Putamen (tissue), 1 donor: ENCODE measurements at regions not wholly inside any gene's neighbourhood (a gene's known extent, or its start where the extent isn't known, plus 50 kb on each side); places are given as distances from the start of the nearest gene placed in this dataset.
"Not testable (repeated sequence)": the region's sequence is repeated elsewhere in the genome, so short reads cannot be mapped to it uniquely, and the experiment has no call there.

ENCODE experiments used
- DNase-seq: peaks from one replicate; pipeline ENCODE4 v3.0.0-alpha.2; 2016; ENCODE audit warnings: low spot score

- not testable (repeated sequence) for DNase-seq
Measured at GRCh38 chr2:91742973-91743490, 3051.6 kb downstream of the RPIA start.

DNA sequence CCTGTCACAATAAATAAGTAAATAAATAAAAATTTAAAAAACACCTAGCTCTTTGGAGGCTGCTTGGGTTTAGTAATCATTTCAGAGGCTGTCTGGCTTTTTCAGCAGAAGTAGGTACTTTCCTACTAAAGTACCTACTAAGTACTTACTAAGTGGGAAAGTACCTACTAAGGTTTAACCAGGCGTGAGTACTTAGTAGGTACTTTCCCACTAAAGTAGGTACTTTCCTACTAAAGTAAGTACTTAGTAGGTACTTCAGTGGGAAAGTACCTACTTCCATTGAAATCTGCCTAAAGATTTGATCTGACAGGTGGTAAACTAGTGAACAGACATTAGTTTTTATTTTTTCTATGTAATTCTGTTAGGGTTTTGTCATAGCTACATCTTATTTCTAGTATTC, 3052.4 kb downstream of the RPIA start:
- not testable (repeated sequence) for DNase-seq

GRCh38 chr2:91744700-91745141, 3053.2 kb downstream of the RPIA start:
- DNase-seq, result not testable (repeated sequence)

- no peak for DNase-seq
Measured at GRCh38 chr2:91748902-91749301, 3057.4 kb downstream of the RPIA start.

DNA sequence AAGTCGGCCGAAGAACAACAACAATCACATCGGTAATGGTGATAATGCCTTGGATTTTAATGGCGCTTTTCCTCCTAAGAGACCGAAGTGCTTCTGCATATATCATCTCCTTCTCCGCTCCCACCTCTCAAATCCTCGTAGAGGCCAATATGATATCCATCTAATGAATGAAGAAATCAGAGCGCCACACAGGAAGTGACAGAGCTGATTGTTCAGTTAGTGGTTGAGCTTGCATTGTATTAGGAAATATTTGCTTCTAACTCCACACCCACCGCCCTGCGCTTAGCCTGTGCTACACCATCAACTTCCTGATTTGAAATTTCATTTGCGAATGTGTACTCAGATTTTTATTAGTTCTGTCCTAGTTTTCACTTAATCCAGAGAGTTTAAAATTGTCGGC, 3058.2 kb downstream of the RPIA start:
- DNase-seq, result not testable (repeated sequence)

GRCh38 chr2:91759361-91759941, 3068.0 kb downstream of the RPIA start:
- DNase-seq, result not testable (repeated sequence)

- not testable (repeated sequence) for DNase-seq
Measured at GRCh38 chr2:91760672-91761071, 3069.2 kb downstream of the RPIA start.

- not testable (repeated sequence) for DNase-seq
Measured at GRCh38 chr2:91762312-91762711, 3070.8 kb downstream of the RPIA start.

GRCh38 chr2:91763710-91764109, 3072.2 kb downstream of the RPIA start:
- DNase-seq, result not testable (repeated sequence)

GRCh38 chr2:91764581-91765002, 3073.1 kb downstream of the RPIA start:
- DNase-seq, result peak; percentile 39

GRCh38 chr2:91765018-91765754, 3073.7 kb downstream of the RPIA start:
- DNase-seq, result not testable (repeated sequence)

GRCh38 chr2:91766349-91767048, 3075.0 kb downstream of the RPIA start:
- DNase-seq, result not testable (repeated sequence)

DNA sequence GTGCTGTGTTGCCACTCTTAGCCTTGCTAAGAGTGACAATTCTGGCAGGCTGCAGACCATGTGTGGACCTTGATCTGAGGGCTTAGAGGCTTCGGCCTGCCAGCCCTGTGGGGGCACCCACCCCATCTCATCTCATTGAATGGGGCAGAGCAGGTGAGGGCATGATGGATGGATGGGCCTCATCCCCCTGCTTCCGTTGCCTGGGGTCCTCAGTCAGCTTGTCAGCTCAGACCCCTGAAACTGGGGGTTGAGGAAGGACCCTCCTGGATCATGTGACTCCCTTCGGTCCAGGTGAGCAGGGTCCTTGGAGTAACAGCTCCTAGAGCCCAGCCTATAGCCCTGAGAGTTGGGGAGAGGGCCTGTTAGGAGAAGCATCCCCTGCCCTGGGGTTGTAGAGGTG, 3076.8 kb downstream of the RPIA start:
- not testable (repeated sequence) for DNase-seq

GRCh38 chr2:91768997-91769396, 3077.5 kb downstream of the RPIA start:
- not testable (repeated sequence) for DNase-seq

DNA sequence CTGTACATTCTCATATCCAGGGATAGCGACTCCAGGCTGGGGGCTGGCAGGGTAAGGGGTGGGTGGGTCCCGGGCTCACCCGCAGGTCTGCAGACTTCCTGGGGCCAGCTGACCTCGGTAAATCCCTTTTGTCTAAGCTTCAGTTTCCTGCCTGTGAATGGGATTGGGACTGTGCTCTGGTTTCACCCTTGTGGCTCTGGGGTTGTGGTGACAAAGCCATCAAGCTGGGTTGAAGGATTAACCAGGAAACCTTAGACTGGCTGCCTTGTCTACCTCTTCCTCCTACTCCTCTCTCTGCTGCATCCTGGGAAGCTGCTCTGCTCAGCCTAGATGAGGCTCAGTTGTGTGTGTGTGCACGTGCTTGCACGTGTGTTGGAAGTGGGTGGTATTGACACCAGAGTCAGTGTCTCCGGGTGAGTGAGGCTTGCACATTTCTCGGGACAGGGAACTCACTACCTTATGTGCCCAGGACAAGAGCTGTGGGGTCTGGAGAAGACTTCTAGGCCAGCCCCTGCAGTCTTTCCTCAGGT, 3078.6 kb downstream of the RPIA start:
- not testable (repeated sequence) for DNase-seq

GRCh38 chr2:91771604-91772003, 3080.1 kb downstream of the RPIA start:
- not testable (repeated sequence) for DNase-seq

- DNase-seq, result not testable (repeated sequence)
Measured at GRCh38 chr2:91772240-91772937, 3080.9 kb downstream of the RPIA start.

- not testable (repeated sequence) for DNase-seq
Measured at GRCh38 chr2:91773810-91774209, 3082.3 kb downstream of the RPIA start.

DNA sequence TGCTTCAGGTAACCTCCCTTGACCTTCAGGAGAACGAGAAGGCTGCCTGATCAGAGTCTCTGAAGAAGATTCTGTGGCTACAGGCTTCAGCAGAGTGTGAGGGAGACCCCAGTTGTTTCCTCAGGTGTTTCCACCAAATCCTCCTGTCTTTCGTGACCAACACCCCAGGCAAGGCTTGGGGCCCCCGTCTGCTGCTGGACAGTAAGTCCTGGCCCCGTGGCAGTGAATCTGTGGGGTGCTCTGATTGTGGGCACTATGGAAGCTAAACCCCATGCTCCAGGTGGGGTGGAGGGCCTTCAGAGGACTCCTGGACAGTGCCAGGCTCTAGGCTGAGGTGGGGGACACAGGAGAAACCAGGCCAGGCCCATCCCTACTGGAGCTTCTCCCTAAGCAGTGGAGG, 3083.7 kb downstream of the RPIA start:
- DNase-seq, result not testable (repeated sequence)

- DNase-seq, result not testable (repeated sequence)
Measured at GRCh38 chr2:91780324-91780723, 3088.9 kb downstream of the RPIA start.

DNA sequence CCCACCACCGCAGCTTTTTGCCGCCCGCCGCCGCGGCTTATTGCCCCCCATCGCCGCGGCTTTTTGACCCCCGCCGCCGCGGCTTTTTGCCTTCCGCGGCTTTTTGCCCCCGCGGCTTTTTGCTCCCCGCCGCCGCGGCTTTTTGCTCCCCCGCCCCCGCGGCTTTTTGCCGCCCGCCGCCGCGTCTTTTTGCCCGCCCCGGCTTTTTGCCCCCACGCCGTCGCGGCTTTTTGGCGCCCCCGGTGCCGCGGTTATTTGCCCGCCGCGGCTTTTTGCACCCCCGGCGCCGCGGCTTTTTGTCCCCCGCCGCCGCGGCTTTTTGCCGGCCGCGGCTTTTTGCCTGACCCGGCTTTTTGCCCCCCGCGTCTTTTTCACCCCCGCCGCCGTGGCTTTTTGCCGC, 3061.8 kb upstream of the TEKT4 start:
- DNase-seq, result not testable (repeated sequence)
